Kidney tubule cell (primary cell): ENCODE measurements at regions not wholly inside any gene's neighbourhood (a gene's known extent, or its start where the extent isn't known, plus 50 kb on each side); places are given as distances from the start of the nearest gene placed in this dataset.
"Not testable (repeated sequence)": the region's sequence is repeated elsewhere in the genome, so short reads cannot be mapped to it uniquely, and the experiment has no call there.

ENCODE experiments used
- DNase-seq: peaks from one replicate; pipeline ENCODE4 v3.0.0-alpha.2; 2018; ENCODE audit warnings: low spot score

- not testable (repeated sequence) for DNase-seq
Observed at GRCh38 chr13:31607531-31607930, 131.8 kb upstream of the RXFP2 start.

- DNase-seq = not testable (repeated sequence)
Observed at GRCh38 chr13:31608780-31609179, 130.5 kb upstream of the RXFP2 start.

- no peak for DNase-seq
Observed at GRCh38 chr13:31610270-31610998, 128.9 kb upstream of the RXFP2 start.

- DNase-seq = no peak
Observed at GRCh38 chr13:31611214-31611613, 128.1 kb upstream of the RXFP2 start.

GRCh38 chr13:31614073-31614472 lies 125.3 kb upstream of the RXFP2 start:
- no peak for DNase-seq

- DNase-seq = no peak
Observed at GRCh38 chr13:31614704-31615103, 124.6 kb upstream of the RXFP2 start.

- DNase-seq = peak; percentile 81
Observed at GRCh38 chr13:31625115-31625514, 114.2 kb upstream of the RXFP2 start.

GRCh38 chr13:31627097-31627845 lies 112.1 kb upstream of the RXFP2 start:
- no peak for DNase-seq

GRCh38 chr13:31629085-31629780 lies 110.1 kb upstream of the RXFP2 start:
- no peak for DNase-seq

GRCh38 chr13:31631071-31631470 lies 108.3 kb upstream of the RXFP2 start:
- DNase-seq = no peak

- no peak for DNase-seq
Observed at GRCh38 chr13:31631746-31632145, 107.6 kb upstream of the RXFP2 start.

GRCh38 chr13:31638577-31638976 lies 100.7 kb upstream of the RXFP2 start:
- peak; percentile 15 for DNase-seq

GRCh38 chr13:31639443-31640163 lies 99.7 kb upstream of the RXFP2 start:
- DNase-seq = no peak

- no peak for DNase-seq
Observed at GRCh38 chr13:31649766-31650165, 89.6 kb upstream of the RXFP2 start.

- no peak for DNase-seq
Observed at GRCh38 chr13:31653730-31654129, 85.6 kb upstream of the RXFP2 start.

- DNase-seq = no peak
Observed at GRCh38 chr13:31663880-31664585, 75.3 kb upstream of the RXFP2 start.

- DNase-seq = peak; percentile 17
Observed at GRCh38 chr13:31670831-31671617, 68.3 kb upstream of the RXFP2 start.

- DNase-seq = no peak
Observed at GRCh38 chr13:31674051-31674450, 65.3 kb upstream of the RXFP2 start.

GRCh38 chr13:31675440-31675953 lies 63.8 kb upstream of the RXFP2 start:
- DNase-seq = no peak

- DNase-seq = no peak
Observed at GRCh38 chr13:31681133-31681532, 58.2 kb upstream of the RXFP2 start.

GRCh38 chr13:31684466-31684865 lies 54.9 kb upstream of the RXFP2 start:
- no peak for DNase-seq
